HG03159 (cell line): ENCODE measurements at regions not wholly inside any gene's neighbourhood (a gene's known extent, or its start where the extent isn't known, plus 50 kb on each side); places are given as distances from the start of the nearest gene placed in this dataset.
A peak's percentile ranks its signal among the peaks of the same experiment; 100 is the strongest.

ENCODE experiments used
- ATAC-seq: cut with Tn5 transposase; IDR thresholded peaks from one replicate; pipeline ENCODE4 v1.9.1; 2021; ENCODE audit warnings: mild to moderate bottlenecking, moderate library complexity; ENCODE audit not compliant: unreplicated experiment

DNA sequence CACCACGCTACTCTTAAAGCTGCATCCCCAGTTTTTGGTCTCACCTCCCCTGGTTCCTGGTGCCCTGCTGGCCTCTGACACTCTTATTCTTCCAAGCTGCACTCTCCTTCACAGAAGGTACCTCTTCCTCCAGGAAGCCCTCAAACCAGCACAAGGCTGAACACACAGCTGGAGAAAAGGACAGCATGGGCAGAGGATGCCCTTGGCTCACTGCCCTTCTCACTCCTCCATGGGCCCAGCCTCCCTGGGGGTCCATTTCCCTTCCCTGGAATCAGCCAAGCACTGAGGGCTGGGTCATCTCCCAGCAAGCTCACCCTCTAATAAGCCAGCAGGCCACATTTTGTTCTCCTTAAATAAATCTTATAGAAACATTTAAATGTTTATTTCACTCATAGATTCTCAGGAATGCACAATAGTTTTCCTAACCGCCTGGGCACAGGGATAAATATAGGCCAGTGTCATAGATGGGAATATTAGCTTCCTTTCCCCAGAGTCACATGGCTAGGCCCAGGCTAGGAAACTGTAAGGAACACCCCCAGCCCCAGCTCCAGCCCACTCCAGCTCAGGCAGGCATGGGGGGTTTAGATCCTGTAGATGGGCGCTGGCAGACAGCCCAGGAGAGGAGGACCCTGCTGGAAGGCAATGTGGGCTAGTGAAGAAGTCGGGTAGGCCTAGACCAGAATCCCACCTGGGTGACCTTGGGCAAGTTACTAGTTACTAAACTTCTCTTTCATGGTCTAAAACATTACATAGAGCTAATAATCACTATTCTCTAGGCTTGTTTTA lies 51.5 kb downstream of the IRAG1 start:
- ATAC-seq, result no peak

GRCh38 chr11:10641177-10641911 lies 52.2 kb downstream of the IRAG1 start:
- peak; percentile 94 for ATAC-seq

DNA sequence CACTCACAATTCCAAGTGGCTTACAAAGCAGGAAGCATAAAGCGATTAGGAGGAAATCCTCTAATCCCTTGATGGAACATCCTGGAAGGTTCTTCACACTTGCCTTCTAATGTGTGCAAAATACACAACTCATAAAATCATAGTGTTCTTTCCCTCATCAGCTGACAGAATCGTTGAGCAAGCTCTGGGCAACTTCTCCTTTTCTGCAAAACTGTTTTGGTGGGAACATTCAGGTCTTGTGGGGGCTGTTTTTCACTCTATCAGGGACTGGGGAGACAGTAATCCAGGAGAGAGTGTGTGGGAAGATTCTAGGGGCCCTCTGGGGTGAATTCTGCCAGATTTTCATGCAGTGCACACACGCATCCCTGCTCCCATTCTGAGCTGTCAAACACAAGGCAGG lies 53.2 kb downstream of the IRAG1 start:
- no peak for ATAC-seq

- ATAC-seq, result no peak
These were observed 54.2 kb downstream of the IRAG1 start for GRCh38 chr11:10639350-10639749.

DNA sequence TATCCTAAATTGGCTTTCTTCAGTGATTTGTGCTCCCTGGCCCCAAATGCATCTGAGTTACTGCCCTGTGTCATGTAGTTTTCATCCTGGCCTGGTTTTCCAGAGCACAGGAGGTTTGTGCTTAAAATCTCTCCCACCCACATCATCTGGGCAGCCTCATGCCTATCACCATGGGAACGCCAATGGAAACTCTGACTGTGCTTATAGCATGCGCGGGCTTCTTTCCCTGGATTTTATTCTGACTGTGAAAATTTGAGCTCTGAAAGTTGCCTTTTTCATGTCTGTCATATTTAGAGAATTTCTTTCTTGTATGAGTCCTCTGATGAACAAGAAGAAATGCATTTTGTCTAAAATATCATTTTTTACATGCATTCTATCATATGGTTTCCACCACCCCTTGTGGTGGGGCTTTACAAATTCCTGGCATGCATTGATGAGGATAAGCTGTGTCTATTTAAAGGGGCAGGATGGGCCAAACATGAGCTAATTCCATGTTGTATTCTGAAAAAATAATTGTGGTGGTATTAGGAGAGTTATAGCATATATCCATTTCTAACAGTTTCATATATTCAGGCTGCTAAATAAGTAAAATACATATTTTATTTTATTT lies 55.1 kb downstream of the IRAG1 start:
- ATAC-seq, result no peak

GRCh38 chr11:10637731-10638151 lies 55.8 kb downstream of the IRAG1 start:
- ATAC-seq, result no peak

- no peak for ATAC-seq
These were observed 59.1 kb downstream of the IRAG1 start for GRCh38 chr11:10634407-10634806.

GRCh38 chr11:10633261-10633660 lies 60.3 kb downstream of the IRAG1 start:
- no peak for ATAC-seq

GRCh38 chr11:10632483-10632882 lies 61.1 kb downstream of the IRAG1 start:
- ATAC-seq, result no peak

GRCh38 chr11:10631761-10632160 lies 61.8 kb downstream of the IRAG1 start:
- ATAC-seq, result no peak

GRCh38 chr11:10629411-10630002 lies 61.0 kb upstream of the LYVE1 start:
- no peak for ATAC-seq

- ATAC-seq, result no peak
These were observed 60.2 kb upstream of the LYVE1 start for GRCh38 chr11:10628508-10629236.

- ATAC-seq, result no peak
These were observed 59.4 kb upstream of the LYVE1 start for GRCh38 chr11:10627816-10628215.

DNA sequence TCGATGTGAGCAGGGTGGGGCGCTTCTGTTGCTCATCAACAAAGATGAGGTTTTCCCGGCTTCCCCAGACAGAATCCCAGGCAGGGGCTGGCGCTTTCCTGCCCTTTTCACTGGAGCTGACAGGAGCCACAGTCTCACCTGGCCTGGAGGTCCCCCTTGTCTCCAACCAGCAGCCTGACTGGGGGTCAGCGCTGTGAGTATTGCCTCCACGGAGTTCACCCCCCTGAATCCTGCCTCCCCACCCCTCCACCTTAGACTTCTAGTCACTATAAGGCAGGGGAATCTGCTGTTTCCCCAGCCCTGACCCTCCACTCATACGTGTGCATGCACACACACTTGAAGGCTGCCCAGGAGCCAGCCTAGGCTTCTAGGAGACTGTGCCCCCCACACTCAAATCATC lies 58.8 kb upstream of the LYVE1 start:
- ATAC-seq, result no peak

- no peak for ATAC-seq
These were observed 57.5 kb upstream of the LYVE1 start for GRCh38 chr11:10625982-10626311.

GRCh38 chr11:10625281-10625981 lies 57.0 kb upstream of the LYVE1 start:
- ATAC-seq, result no peak

DNA sequence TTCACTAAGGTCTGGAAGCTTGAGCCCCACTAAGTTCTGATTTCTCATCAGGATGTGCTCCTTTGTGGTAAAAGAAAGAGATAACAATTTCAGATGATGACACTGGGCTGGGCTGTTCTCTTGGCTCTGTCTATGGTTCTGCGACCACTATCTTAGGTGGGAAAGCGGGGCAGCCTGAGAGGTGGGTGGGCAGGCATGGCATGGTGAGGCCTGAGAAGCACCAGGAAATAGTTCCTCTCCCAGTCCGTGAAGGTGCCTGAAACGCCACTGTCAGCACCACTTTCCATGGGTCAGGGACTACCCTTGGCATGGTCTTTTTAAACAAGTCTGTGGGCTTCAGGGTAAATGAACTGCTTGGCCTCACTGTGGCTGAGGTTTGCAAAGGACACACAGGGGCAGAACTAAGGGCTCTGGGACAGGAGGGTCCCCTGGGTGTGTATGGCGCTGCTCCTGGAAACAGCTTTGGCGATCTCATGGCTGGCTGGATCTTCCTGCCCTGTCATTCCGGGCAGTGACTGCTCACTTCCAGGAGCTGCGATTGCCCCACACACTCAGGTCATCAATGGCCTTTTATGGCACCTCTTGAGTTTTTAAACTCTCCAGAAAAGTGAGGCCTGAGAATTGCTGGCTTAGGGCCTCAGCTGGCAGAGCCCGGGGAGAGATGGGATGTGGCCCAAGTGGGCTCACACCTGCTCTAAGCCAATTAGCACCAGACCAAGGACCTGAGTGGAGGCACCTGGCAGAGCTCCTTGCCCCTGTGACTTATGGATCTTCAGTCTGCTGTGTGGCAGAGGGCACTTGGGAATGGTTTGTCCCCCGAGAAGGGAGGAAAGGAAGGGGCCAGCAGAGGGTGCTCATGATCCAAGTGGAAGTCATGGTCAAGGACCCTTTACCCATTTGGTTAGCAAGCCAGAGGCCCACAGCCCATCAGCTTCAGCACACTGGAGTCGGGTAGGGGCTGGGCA lies 55.6 kb upstream of the LYVE1 start:
- ATAC-seq, result no peak

DNA sequence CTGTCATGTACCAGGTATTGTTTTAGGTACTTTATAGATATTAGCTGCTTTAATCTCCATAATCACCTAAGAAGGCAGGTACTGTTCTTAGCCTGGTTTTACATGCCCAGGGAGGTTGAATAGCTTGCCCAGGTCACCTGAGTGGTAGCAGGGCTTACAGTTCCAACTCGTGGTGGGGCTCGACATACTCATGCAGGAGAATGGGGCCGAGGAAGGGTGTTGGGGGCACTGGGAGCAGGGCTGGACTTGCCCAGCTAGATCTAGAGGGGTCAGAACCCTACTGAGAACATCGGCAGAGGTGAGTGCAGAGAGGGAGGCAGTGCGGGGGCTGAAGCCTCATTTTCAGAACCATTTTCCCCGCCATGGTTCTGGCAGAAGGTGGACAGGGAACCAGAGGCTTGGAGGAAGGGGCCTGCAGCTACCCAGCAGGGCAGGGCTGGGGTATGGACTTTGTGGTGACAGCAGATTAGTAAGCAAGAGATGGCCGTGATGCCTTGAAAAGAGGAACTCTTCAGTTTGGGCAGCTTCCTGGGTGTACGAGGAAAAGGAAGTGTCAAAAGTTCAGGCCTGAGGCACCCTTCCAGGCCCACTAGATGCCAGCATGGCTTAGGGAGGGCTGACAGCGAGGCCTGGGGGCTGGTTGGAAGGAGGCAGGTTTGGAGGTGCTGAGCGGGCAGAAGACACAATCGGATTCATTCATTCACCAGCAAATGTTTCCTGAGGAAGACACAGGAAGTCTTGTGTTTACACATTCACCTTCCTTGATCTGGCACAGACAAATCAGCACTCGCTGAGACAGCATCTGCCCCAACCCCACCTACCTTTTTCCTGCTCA lies 54.7 kb upstream of the LYVE1 start:
- no peak for ATAC-seq
